ENCODE measurements at regions not wholly inside any gene's neighbourhood (a gene's known extent, or its start where the extent isn't known, plus 50 kb on each side); places are given as distances from the start of the nearest gene placed in this dataset.
A peak's percentile ranks its signal among the peaks of the same experiment; 100 is the strongest.

- no peak overlapping the region for H3K4me3 Mint-ChIP-seq
- DNase-seq (ENCODE audit: low read depth, low spot score) = no peak
- TF ChIP-seq CTCF (conservative IDR thresholded peaks at IDR 0.05) = peak; percentile 58
These were observed 117.1 kb downstream of the TPRA1 start for GRCh38 chr3:127473244-127474024.

GRCh38 chr3:127472506-127472905 lies 118.0 kb downstream of the TPRA1 start:
- no peak overlapping the region for H3K27ac Mint-ChIP-seq (ENCODE audit: unreplicated experiment)
- peaks cover 6% of the 10 kb centered on the region for H3K9me3 Mint-ChIP-seq
- peaks cover 2% of the 10 kb centered on the region for H3K27me3 Mint-ChIP-seq (ENCODE audit: low read depth)
- no peak for DNase-seq (ENCODE audit: low read depth, low spot score)
- TF ChIP-seq CTCF (conservative IDR thresholded peaks at IDR 0.05) = no peak
- H3K4me3 Mint-ChIP-seq = no peak overlapping the region
- H3K4me1 Mint-ChIP-seq = no peaks in the 10 kb centered on the region
- no peaks in the 10 kb centered on the region for H3K36me3 Mint-ChIP-seq (ENCODE audit: low read depth)

More at GRCh38 chr3:127473244-127474024, 117.1 kb downstream of the TPRA1 start:
- Mint-ChIP-seq H3K27me3 (ENCODE audit: low read depth) (peaks cover 2% of the 10 kb centered on the region), H3K36me3 (ENCODE audit: low read depth) (no peaks in the 10 kb centered on the region), H3K27ac (ENCODE audit: unreplicated experiment) (no peak overlapping the region), H3K4me1 (no peaks in the 10 kb centered on the region), H3K9me3 (peaks cover under 1% of the 10 kb centered on the region)

- DNase-seq (ENCODE audit: low read depth, low spot score) = no peak
- no peaks in the 10 kb centered on the region for H3K4me1 Mint-ChIP-seq
- H3K27ac Mint-ChIP-seq (ENCODE audit: unreplicated experiment) = no peak overlapping the region
- peaks cover 6% of the 10 kb centered on the region for H3K9me3 Mint-ChIP-seq
- no peak for TF ChIP-seq CTCF (conservative IDR thresholded peaks at IDR 0.05)
- H3K27me3 Mint-ChIP-seq (ENCODE audit: low read depth) = no peaks in the 10 kb centered on the region
- no peak overlapping the region for H3K4me3 Mint-ChIP-seq
- no peaks in the 10 kb centered on the region for H3K36me3 Mint-ChIP-seq (ENCODE audit: low read depth)
These were observed 119.4 kb downstream of the TPRA1 start for GRCh38 chr3:127471142-127471541.

GRCh38 chr3:127469760-127470159 lies 120.8 kb downstream of the TPRA1 start:
- H3K27me3 Mint-ChIP-seq (ENCODE audit: low read depth) = no peaks in the 10 kb centered on the region
- peaks cover 6% of the 10 kb centered on the region for H3K9me3 Mint-ChIP-seq
- TF ChIP-seq CTCF (conservative IDR thresholded peaks at IDR 0.05) = no peak
- no peak for DNase-seq (ENCODE audit: low read depth, low spot score)
- no peaks in the 10 kb centered on the region for H3K4me1 Mint-ChIP-seq
- H3K36me3 Mint-ChIP-seq (ENCODE audit: low read depth) = no peaks in the 10 kb centered on the region
- H3K4me3 Mint-ChIP-seq = no peak overlapping the region
- H3K27ac Mint-ChIP-seq (ENCODE audit: unreplicated experiment) = no peak overlapping the region

- Mint-ChIP-seq H3K4me3 (no peak overlapping the region), H3K9me3 (peaks cover 6% of the 10 kb centered on the region), H3K4me1 (no peaks in the 10 kb centered on the region), H3K27me3 (ENCODE audit: low read depth) (no peaks in the 10 kb centered on the region), H3K36me3 (ENCODE audit: low read depth) (no peaks in the 10 kb centered on the region), H3K27ac (ENCODE audit: unreplicated experiment) (peak overlapping the region; percentile 78)
- no peak for DNase-seq (ENCODE audit: low read depth, low spot score)
- no peak for TF ChIP-seq CTCF (conservative IDR thresholded peaks at IDR 0.05)
These were observed 123.1 kb downstream of the TPRA1 start for GRCh38 chr3:127467391-127467790.
